CD4-positive, CD25-positive, alpha-beta regulatory T cell (primary cell): ENCODE measurements at regions not wholly inside any gene's neighbourhood (a gene's known extent, or its start where the extent isn't known, plus 50 kb on each side); places are given as distances from the start of the nearest gene placed in this dataset.
"Not testable (repeated sequence)": the region's sequence is repeated elsewhere in the genome, so short reads cannot be mapped to it uniquely, and the experiment has no call there.

Experiments used
- ATAC-seq, 2 donors: fragments of 150-1000 bp; cut with Tn5 transposase; one replicate each; pipeline ENCODE4 v1.10.0; 2021; ENCODE audit warnings: low read depth in 2 of 2, moderate number of reproducible peaks in 2 of 2, moderate library complexity in 1 of 2
- DNase-seq, 3 donors: peaks; one replicate each; pipeline versions ENCODE4 v3.0.0 to v3.0.0-alpha.2; 2012 to 2022; ENCODE audit warnings: mixed read lengths in 1 of 3
- H3K27ac ChIP-seq: one replicate; pipeline ENCODE4 v1.7.0; 2013; ENCODE audit warnings: mild to moderate bottlenecking, low read length; ENCODE audit not compliant: insufficient read depth, poor library complexity, severe bottlenecking
- H3K27me3 ChIP-seq: one replicate; pipeline ENCODE4 v1.7.0; 2013; ENCODE audit warnings: low read length; ENCODE audit not compliant: control insufficient read depth, insufficient read depth
- H3K36me3 ChIP-seq: one replicate; pipeline ENCODE4 v1.7.0; 2013; ENCODE audit warnings: mild to moderate bottlenecking, low read length, moderate library complexity; ENCODE audit not compliant: control insufficient read depth, insufficient read depth
- H3K4me1 ChIP-seq: 2 replicates; pipeline ENCODE4 v1.7.0; 2013; ENCODE audit warnings: mild to moderate bottlenecking, low read length; ENCODE audit not compliant: insufficient read depth, control insufficient read depth, poor library complexity, severe bottlenecking
- H3K4me3 ChIP-seq: one replicate; pipeline ENCODE4 v1.7.0; 2013; ENCODE audit warnings: low read depth, mild to moderate bottlenecking, low read length, moderate library complexity
- H3K9me3 ChIP-seq, 2 experiments: 1 replicate in 1 of 2; 2 replicates in 1 of 2; pipeline ENCODE4 v1.7.0; 2013; ENCODE audit warnings: low read length in 2 of 2, mild to moderate bottlenecking in 1 of 2, moderate library complexity in 1 of 2; ENCODE audit not compliant: control insufficient read depth in 2 of 2
- H3K27ac Mint-ChIP-seq, 3 donors: one replicate each; pipeline ENCODE4 v1.8.0; 2020 to 2022; ENCODE audit warnings: mild to moderate bottlenecking in 3 of 3, mixed read lengths in 3 of 3, moderate library complexity in 2 of 3
- H3K27me3 Mint-ChIP-seq: one replicate; pipeline ENCODE4 v1.8.0; 2022; ENCODE audit warnings: mild to moderate bottlenecking, mixed read lengths
- H3K36me3 Mint-ChIP-seq: one replicate; pipeline ENCODE4 v1.8.0; 2020; ENCODE audit warnings: mixed read lengths
- H3K4me1 Mint-ChIP-seq, 4 donors: one replicate each; pipeline ENCODE4 v1.8.0; 2020 to 2022; ENCODE audit warnings: mixed read lengths in 4 of 4, mild to moderate bottlenecking in 1 of 4
- H3K4me3 Mint-ChIP-seq, 4 donors: one replicate each; pipeline ENCODE4 v1.8.0; 2020 to 2022; ENCODE audit warnings: mild to moderate bottlenecking in 4 of 4, mixed read lengths in 4 of 4, moderate library complexity in 3 of 4
- H3K9me3 Mint-ChIP-seq, 7 donors: one replicate each; pipeline ENCODE4 v1.8.0; 2020 to 2022; ENCODE audit warnings: mixed read lengths in 7 of 7, mild to moderate bottlenecking in 3 of 7, moderate library complexity in 2 of 7

- not testable (repeated sequence) for H3K36me3 ChIP-seq, H3K9me3 ChIP-seq, DNase-seq, H3K27ac Mint-ChIP-seq, ATAC-seq, H3K27ac ChIP-seq, H3K27me3 Mint-ChIP-seq, H3K4me3 Mint-ChIP-seq, H3K4me1 Mint-ChIP-seq, H3K4me3 ChIP-seq, H3K36me3 Mint-ChIP-seq, H3K9me3 Mint-ChIP-seq, H3K27me3 ChIP-seq, H3K4me1 ChIP-seq
These were observed 512.8 kb downstream of the FOXD4L5 start for GRCh38 chr9:64772123-64772736.
